Natural killer cell (primary cell): ENCODE measurements at regions not wholly inside any gene's neighbourhood (a gene's known extent, or its start where the extent isn't known, plus 50 kb on each side); places are given as distances from the start of the nearest gene placed in this dataset.

Experiments
- ATAC-seq, 3 donors: fragments of 150-1000 bp in 2 of 3; fragments of 200-7000 bp in 1 of 3; cut with Tn5 transposase; 1 replicate in 1 of 3; 2 replicates in 2 of 3; pipeline ENCODE4 v1.10.0; 2021; ENCODE audit warnings: mild to moderate bottlenecking in 2 of 3, moderate library complexity in 2 of 3
- DNase-seq, 2 donors: peaks; one replicate each; pipeline versions ENCODE4 v3.0.0 to v3.0.0-alpha.2; 2013 to 2021; ENCODE audit warnings: mixed read lengths in 1 of 2
- H3K27ac ChIP-seq: one replicate; pipeline ENCODE4 v1.5.1; 2013; ENCODE audit warnings: mild to moderate bottlenecking, low read length
- H3K27me3 ChIP-seq: one replicate; pipeline ENCODE4 v1.6.1; 2013; ENCODE audit warnings: low read length; ENCODE audit not compliant: control insufficient read depth, insufficient read depth
- H3K36me3 ChIP-seq: one replicate; pipeline ENCODE4 v1.6.1; 2013; ENCODE audit warnings: low read length; ENCODE audit not compliant: control insufficient read depth, insufficient read depth
- H3K4me1 ChIP-seq: one replicate; pipeline ENCODE4 v1.6.1; 2013; ENCODE audit warnings: low read length; ENCODE audit not compliant: control insufficient read depth, insufficient read depth
- H3K4me3 ChIP-seq: one replicate; pipeline ENCODE4 v1.5.1; 2013; ENCODE audit warnings: low read length
- H3K9me3 ChIP-seq: one replicate; pipeline ENCODE4 v1.6.1; 2013; ENCODE audit warnings: low read length; ENCODE audit not compliant: control insufficient read depth, insufficient read depth
- H3K27ac Mint-ChIP-seq, 2 donors: one replicate each; pipeline ENCODE4 v1.8.0; 2022; ENCODE audit warnings: mild to moderate bottlenecking in 2 of 2, mixed read lengths in 2 of 2, moderate library complexity in 1 of 2
- H3K27me3 Mint-ChIP-seq, 2 donors: one replicate each; pipeline ENCODE4 v1.8.0; 2022; ENCODE audit warnings: low read depth in 2 of 2, mixed read lengths in 2 of 2
- H3K36me3 Mint-ChIP-seq: one replicate; pipeline ENCODE4 v1.8.0; 2022; ENCODE audit warnings: mixed read lengths
- H3K4me1 Mint-ChIP-seq, 2 donors: one replicate each; pipeline ENCODE4 v1.8.0; 2022; ENCODE audit warnings: mixed read lengths in 2 of 2
- H3K4me3 Mint-ChIP-seq: one replicate; pipeline ENCODE4 v1.8.0; 2022; ENCODE audit warnings: mild to moderate bottlenecking, moderate library complexity, mixed read lengths
- H3K9me3 Mint-ChIP-seq, 2 donors: one replicate each; pipeline ENCODE4 v1.8.0; 2022; ENCODE audit warnings: mixed read lengths in 2 of 2
- WGBS: methylation state at CpG from one replicate; pipeline ENCODE4 v1.1.7; 2013; ENCODE audit warnings: missing lambda C conversion rate; ENCODE audit not compliant: insufficient coverage; 5-methylcytosine and 5-hydroxymethylcytosine counted together
- intact Hi-C: fragments of 100-400 bp; cut with micrococcal nuclease; formaldehyde crosslinking; loops from one replicate; pipeline ENCODE4 v1.14.2; 2022
- TF ChIP-seq, protein P1 (sequence below): fragments of 200-600 bp; IDR thresholded peaks from one replicate; pipeline ENCODE4 v1.8.0; 2022; ENCODE audit warnings: antibody characterized with exemption

DNA sequence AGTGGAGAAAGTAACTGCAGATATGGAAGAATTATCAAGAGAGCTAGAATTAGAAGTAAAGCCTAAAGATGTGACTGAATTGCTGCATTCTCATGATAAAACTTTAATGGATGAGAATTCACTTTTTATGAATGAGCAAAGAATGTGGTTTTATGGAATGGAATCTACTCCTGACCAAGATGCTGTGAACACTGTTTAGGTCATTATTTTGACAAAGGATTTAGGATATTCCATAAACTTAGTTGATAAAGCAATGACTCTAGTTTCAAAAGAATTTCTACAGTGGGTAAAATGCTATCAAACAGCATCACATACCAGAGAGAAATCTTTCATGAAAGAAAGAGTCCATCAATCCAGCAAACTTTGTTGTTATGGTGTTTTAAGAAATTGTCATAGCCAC is 1317.7 kb upstream of the ACVR2A start:
- intact Hi-C loops: no loop called here
- no peaks in the 10 kb centered on the region for H3K4me1 Mint-ChIP-seq
- H3K4me1 ChIP-seq: no peaks in the 10 kb centered on the region
- no peak overlapping the region for H3K4me3 ChIP-seq
- no peaks in the 10 kb centered on the region for H3K27me3 Mint-ChIP-seq
- H3K27ac Mint-ChIP-seq: no peak overlapping the region
- H3K27ac ChIP-seq: no peak overlapping the region
- no peaks in the 10 kb centered on the region for H3K27me3 ChIP-seq
- ATAC-seq (no peak), DNase-seq (no peak)
- H3K9me3 Mint-ChIP-seq: no peaks in the 10 kb centered on the region
- no peaks in the 10 kb centered on the region for H3K36me3 ChIP-seq
- no peaks in the 10 kb centered on the region for H3K36me3 Mint-ChIP-seq
- TF ChIP-seq, protein P1, sequence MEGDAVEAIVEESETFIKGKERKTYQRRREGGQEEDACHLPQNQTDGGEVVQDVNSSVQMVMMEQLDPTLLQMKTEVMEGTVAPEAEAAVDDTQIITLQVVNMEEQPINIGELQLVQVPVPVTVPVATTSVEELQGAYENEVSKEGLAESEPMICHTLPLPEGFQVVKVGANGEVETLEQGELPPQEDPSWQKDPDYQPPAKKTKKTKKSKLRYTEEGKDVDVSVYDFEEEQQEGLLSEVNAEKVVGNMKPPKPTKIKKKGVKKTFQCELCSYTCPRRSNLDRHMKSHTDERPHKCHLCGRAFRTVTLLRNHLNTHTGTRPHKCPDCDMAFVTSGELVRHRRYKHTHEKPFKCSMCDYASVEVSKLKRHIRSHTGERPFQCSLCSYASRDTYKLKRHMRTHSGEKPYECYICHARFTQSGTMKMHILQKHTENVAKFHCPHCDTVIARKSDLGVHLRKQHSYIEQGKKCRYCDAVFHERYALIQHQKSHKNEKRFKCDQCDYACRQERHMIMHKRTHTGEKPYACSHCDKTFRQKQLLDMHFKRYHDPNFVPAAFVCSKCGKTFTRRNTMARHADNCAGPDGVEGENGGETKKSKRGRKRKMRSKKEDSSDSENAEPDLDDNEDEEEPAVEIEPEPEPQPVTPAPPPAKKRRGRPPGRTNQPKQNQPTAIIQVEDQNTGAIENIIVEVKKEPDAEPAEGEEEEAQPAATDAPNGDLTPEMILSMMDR: no peak
- no peak overlapping the region for H3K4me3 Mint-ChIP-seq
- no peaks in the 10 kb centered on the region for H3K9me3 ChIP-seq

DNA sequence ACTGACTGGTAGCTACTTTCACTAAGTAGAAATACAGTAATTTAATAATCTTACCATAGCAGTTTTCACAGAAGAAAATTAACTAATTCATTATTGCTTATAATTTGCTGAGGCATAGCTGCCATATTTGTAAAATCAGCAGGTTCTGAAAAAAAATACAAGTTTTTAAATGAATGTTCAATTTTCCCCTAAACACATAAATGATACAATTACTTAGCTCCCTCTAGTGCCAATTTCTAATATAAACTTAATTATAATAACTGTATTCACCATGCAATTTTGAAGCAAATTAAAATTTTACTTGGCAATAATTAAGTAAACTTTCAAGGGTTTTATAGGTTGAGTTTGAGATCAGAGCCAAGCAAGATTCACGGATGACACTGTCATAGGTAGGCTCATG is 1321.6 kb upstream of the ACVR2A start:
- Mint-ChIP-seq H3K4me3 (no peak overlapping the region), H3K36me3 (no peaks in the 10 kb centered on the region), H3K9me3 (peaks cover 0 to under 1% of the 10 kb centered on the region in 2 donors), H3K27me3 (no peaks in the 10 kb centered on the region), H3K4me1 (no peaks in the 10 kb centered on the region), H3K27ac (no peak overlapping the region)
- TF ChIP-seq, protein P1: no peak
- no peak overlapping the region for H3K4me3 ChIP-seq
- no peaks in the 10 kb centered on the region for H3K36me3 ChIP-seq
- H3K27ac ChIP-seq: no peak overlapping the region
- H3K9me3 ChIP-seq: no peaks in the 10 kb centered on the region
- no peaks in the 10 kb centered on the region for H3K4me1 ChIP-seq
- no peak for ATAC-seq
- no CpG with 5 or more reads among the region's 1 CpG for WGBS
- DNase-seq: no peak
- intact Hi-C loops: no loop called here
- H3K27me3 ChIP-seq: no peaks in the 10 kb centered on the region

DNA sequence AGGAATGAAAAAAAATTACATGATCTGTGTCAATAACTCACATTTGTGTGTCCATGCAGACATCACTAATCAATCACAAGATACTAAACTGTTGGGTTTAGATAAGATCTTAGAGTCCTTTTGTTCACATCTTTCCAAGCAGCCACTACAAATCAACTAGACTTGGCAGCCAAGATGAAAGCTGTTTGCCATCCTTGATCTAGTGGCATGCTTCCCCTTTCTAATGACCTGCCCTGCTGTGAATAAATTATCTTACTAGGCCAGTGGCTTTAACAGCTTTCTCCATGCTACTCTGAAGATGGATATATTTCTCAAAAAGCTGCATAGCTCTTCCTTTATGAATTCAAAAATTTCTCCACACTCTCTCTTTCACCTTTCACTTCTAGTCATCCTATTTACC is 1338.0 kb upstream of the ACVR2A start:
- H3K4me1 Mint-ChIP-seq: no peaks in the 10 kb centered on the region
- Histone ChIP-seq H3K4me1 (no peaks in the 10 kb centered on the region), H3K27me3 (no peaks in the 10 kb centered on the region), H3K9me3 (no peaks in the 10 kb centered on the region), H3K4me3 (no peak overlapping the region), H3K36me3 (no peaks in the 10 kb centered on the region), H3K27ac (no peak overlapping the region)
- DNase-seq (no peak), ATAC-seq (no peak)
- no peak overlapping the region for H3K27ac Mint-ChIP-seq
- H3K36me3 Mint-ChIP-seq: no peaks in the 10 kb centered on the region
- no peaks in the 10 kb centered on the region for H3K27me3 Mint-ChIP-seq
- peaks cover 4 to 10% of the 10 kb centered on the region in 2 donors for H3K9me3 Mint-ChIP-seq
- intact Hi-C loops: no loop called here
- no peak overlapping the region for H3K4me3 Mint-ChIP-seq
- TF ChIP-seq, protein P1: no peak

DNA sequence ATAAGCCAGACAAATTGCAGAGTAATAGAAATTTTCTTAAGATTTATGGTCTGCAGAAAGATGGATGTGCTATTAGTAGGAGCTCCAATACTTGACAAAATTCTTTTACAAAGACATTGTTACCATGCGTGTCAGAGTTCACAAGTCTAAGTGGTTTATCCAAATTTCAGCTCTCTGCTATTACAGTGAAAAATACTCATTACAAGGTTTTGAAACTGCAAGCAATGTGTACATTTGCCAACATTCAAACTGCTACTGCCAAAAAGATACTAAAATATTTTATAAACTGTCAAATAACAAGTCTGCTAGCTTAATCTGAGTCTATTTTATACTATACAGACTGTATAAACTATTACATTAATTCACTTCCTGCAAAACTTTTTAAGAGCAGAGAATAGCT is 1341.5 kb upstream of the ACVR2A start:
- no peaks in the 10 kb centered on the region for H3K36me3 ChIP-seq
- H3K4me1 Mint-ChIP-seq: no peaks in the 10 kb centered on the region
- no peak overlapping the region for H3K4me3 ChIP-seq
- WGBS: 93% methylated on average over 1 of the region's 1 CpG
- no peak for DNase-seq
- no peaks in the 10 kb centered on the region for H3K9me3 ChIP-seq
- no peaks in the 10 kb centered on the region for H3K27me3 Mint-ChIP-seq
- no peaks in the 10 kb centered on the region for H3K4me1 ChIP-seq
- H3K27me3 ChIP-seq: no peaks in the 10 kb centered on the region
- no peak overlapping the region for H3K27ac ChIP-seq
- ATAC-seq: no peak
- intact Hi-C loops: no loop called here
- no peak overlapping the region for H3K4me3 Mint-ChIP-seq
- H3K9me3 Mint-ChIP-seq: peaks cover 4 to 10% of the 10 kb centered on the region in 2 donors
- no peak overlapping the region for H3K27ac Mint-ChIP-seq
- H3K36me3 Mint-ChIP-seq: no peaks in the 10 kb centered on the region
- TF ChIP-seq, protein P1: no peak
